GM18951 (cell line): ENCODE measurements at regions not wholly inside any gene's neighbourhood (a gene's known extent, or its start where the extent isn't known, plus 50 kb on each side); places are given as distances from the start of the nearest gene placed in this dataset.

ENCODE experiments used
- POLR2A ChIP-seq: IDR thresholded peaks from 4 replicates; pipeline ENCODE4 v1.6.1; 2011; ENCODE audit warnings: mild to moderate bottlenecking; ENCODE audit not compliant: insufficient read length, insufficient read depth; ENCODE audit errors: extremely low read depth
- in situ Hi-C: fragments of 300-500 bp; cut with MboI; formaldehyde crosslinking; loops from one replicate; pipeline ENCODE4 v1.12.0; 2022; ENCODE audit warnings: low sequenced_read_pairs, mixed read lengths, inconsistent platforms; ENCODE audit not compliant: unreplicated experiment

DNA sequence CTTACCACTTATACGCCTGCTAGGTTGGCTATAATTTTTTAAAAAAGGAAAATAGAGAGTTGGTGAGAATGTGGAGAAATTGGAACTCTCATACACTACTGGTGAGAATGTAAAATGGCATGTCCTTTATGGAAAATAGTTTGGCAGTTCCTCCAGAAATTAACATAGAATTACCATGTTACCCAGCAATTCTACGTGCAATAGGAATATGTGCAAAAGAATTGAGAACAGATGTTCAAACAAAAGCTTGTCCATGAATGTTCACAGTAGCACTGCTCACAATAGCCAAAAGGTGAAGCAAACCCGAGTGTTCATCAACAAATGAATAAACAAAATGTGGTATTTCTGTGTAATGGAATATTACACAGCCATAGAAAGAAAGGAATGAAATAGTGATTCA is 592.2 kb downstream of the DHX35 start:
- TF ChIP-seq POLR2A = no peak
- in situ Hi-C loops = no loop called here

- in situ Hi-C loops = no loop called here
- no peak for TF ChIP-seq POLR2A
Observed at GRCh38 chr20:39553120-39553519, 591.0 kb downstream of the DHX35 start.

DNA sequence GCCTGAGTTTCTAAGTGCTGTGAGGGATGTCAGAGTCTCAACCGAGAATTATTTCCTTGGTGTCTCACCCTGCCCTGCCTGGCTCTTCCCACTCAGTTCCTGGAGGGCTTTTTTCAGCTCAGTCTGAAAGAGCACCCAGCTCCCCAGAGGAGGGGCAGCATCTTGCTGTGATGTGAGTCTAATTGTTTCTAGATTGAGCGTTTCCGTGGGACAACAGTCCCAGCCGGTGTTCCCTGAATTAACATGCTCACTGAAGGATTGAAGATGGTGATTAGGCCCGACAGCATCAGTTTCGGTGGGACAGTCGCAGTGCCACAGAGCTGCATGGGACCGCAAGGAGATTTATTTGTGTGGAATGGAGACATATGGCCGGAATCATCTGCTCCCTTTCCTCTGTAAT is 587.6 kb downstream of the DHX35 start:
- TF ChIP-seq POLR2A = no peak
- in situ Hi-C loops = no loop called here

- no peak for TF ChIP-seq POLR2A
- in situ Hi-C loops = no loop called here
Observed at GRCh38 chr20:39547546-39548408, 585.6 kb downstream of the DHX35 start.

- no peak for TF ChIP-seq POLR2A
- in situ Hi-C loops = no loop called here
Observed at GRCh38 chr20:39541136-39541803, 579.1 kb downstream of the DHX35 start.

DNA sequence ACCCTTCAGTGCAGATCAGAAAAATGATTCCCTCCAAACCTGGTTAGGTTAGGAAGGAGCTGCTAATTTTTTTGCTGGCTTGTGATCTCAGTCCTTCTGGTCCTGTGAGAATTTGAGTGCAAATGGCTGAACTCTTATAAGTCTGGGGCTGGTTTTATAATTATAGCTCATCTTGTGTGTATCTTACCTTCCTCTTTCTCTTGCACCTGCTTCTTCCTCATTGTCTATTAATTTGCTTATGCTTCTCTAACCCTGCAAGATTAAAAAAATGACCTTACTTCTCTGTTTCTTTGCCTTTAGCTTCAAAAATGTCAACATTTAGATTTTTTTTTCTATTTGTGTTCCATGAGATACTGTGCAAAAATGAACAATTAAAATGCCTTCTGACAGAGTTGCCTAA is 576.2 kb downstream of the DHX35 start:
- in situ Hi-C loops = no loop called here
- TF ChIP-seq POLR2A = no peak

- in situ Hi-C loops = no loop called here
- TF ChIP-seq POLR2A = no peak
Observed at GRCh38 chr20:39535301-39535700, 573.2 kb downstream of the DHX35 start.

DNA sequence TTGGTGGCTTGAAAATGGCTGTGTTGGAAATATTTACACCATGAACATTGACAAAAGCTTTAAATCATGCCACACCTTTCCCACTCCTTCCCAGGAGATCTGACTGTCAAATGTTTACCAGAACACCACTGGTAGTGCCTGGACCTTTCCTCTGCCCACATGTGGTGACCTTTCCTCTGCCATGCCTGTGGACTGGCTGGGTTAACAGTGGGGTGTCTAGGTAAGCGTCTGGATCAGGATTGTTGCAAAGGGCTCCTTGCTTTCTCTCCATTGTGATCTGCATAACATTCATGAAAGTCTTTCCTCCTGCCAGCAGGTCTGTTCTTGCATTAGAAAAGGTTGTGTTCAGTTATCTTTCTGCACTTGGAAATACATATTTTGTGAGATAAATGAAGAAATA is 572.7 kb downstream of the DHX35 start:
- TF ChIP-seq POLR2A = no peak
- in situ Hi-C loops = no loop called here

DNA sequence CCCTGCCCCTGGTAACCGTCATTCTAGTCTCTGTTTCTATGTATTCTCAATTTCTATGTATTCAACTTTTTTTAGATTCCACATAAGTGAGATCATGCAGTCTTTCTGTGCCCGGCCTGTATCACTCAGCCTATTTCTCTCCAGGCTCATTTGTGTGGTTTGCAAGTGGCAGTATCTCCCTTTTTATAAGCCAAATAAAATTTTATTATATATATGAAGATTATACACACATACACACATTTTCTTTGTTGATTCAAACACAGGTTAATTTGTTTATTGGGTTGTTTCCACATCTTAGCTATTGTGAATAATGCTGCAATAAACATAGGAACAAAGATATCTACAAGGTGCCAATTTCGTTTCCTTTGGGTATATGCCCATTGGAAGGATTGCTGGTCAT is 571.7 kb downstream of the DHX35 start:
- in situ Hi-C loops = no loop called here
- TF ChIP-seq POLR2A = no peak

- in situ Hi-C loops = no loop called here
- TF ChIP-seq POLR2A = no peak
Observed at GRCh38 chr20:39532205-39532604, 570.1 kb downstream of the DHX35 start.

GRCh38 chr20:39528436-39528835 is 566.3 kb downstream of the DHX35 start:
- in situ Hi-C loops = no loop called here
- no peak for TF ChIP-seq POLR2A

DNA sequence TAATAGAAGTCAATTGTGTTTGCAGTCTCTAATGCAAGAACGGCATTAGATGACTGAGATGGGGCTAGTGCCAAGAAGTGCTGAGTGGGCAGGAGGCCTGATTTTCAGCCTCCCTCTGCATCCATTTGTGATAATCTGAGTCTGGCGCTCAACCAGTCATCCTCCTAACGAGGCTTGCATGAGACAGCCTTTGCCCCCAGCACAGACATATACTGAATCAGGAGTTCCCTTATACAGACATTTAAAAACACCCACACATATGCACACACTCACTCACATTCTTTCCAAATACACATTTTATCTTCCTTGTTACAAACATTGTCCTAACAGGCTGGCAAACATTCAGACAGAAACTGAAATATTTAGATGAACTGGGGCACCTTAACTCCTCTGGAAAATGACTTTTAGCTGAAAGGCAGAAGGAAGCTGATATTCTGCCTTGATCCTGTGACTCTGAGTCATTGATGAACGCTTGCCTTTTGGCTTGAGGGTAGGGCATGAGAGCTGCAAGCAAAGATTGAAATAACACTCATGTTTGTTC is 562.3 kb downstream of the DHX35 start:
- in situ Hi-C loops = no loop called here
- TF ChIP-seq POLR2A = no peak

DNA sequence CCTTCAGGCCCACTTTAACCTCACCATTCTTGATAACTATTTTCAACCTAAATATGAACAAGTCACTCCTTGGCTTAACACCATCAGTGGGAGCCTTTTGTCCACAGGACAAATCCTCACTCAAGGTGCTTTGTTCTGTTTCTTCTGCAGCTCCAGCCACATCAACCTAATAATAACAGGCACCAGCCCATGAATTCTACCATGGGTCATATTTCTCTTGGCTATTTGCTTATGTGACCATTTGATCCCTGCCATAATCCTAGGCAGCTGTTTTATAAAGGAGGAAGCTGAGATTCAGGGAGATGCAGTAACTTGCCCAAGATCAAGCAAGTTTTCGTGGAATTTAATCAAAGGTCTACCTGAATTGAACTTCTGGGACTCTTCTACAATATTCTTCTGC is 561.3 kb downstream of the DHX35 start:
- TF ChIP-seq POLR2A = no peak

DNA sequence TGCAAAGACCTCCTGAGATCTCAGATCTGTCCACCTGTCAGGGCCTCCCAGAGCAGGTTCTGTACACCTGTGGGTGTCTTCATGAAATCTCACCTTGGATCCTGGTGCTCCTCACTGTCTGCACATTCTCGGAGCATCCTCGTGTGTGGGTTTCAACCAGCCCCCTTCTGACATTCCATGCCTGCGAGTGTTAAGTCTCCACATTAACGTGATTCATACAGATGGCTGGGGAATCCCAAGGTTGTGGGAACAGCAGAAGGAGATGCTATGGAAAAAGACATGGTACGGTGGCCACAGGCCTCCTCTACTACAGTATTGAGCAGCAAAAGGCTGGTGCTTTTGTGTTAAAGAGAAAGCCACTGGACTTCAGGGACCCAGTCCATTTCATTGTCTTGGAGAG is 556.5 kb downstream of the DHX35 start:
- in situ Hi-C loops = no loop called here
- no peak for TF ChIP-seq POLR2A

More for the DNA sequence above, 561.3 kb downstream of the DHX35 start:
- in situ Hi-C loops = no loop called here

- no peak for TF ChIP-seq POLR2A
- in situ Hi-C loops = no loop called here
Observed at GRCh38 chr20:39516964-39517363, 554.8 kb downstream of the DHX35 start.
